ENCODE measurements at regions not wholly inside any gene's neighbourhood (a gene's known extent, or its start where the extent isn't known, plus 50 kb on each side); places are given as distances from the start of the nearest gene placed in this dataset.

GRCh38 chr6:1516742-1517520 lies 92.8 kb upstream of the FOXC1 start:
- no peak for DNase-seq

- no peak for DNase-seq
Observed at GRCh38 chr6:1518855-1519254, 90.9 kb upstream of the FOXC1 start.

- DNase-seq, result no peak
Observed at GRCh38 chr6:1519597-1519996, 90.1 kb upstream of the FOXC1 start.

- DNase-seq, result no peak
Observed at GRCh38 chr6:1522779-1523178, 86.9 kb upstream of the FOXC1 start.

GRCh38 chr6:1524040-1524480 lies 85.7 kb upstream of the FOXC1 start:
- DNase-seq, result peak; percentile 79 to 82

- no peak for DNase-seq
Observed at GRCh38 chr6:1525364-1526038, 84.2 kb upstream of the FOXC1 start.

- DNase-seq, result no peak
Observed at GRCh38 chr6:1526398-1527072, 83.2 kb upstream of the FOXC1 start.

GRCh38 chr6:1527073-1527457 lies 82.7 kb upstream of the FOXC1 start:
- DNase-seq, result peak; percentile 12 to 20

GRCh38 chr6:1535295-1535694 lies 74.4 kb upstream of the FOXC1 start:
- peak; percentile 24 to 40 for DNase-seq

GRCh38 chr6:1536526-1537429 lies 72.9 kb upstream of the FOXC1 start:
- DNase-seq, result no peak

GRCh38 chr6:1538369-1538768 lies 71.3 kb upstream of the FOXC1 start:
- DNase-seq, result no peak

- DNase-seq, result no peak
Observed at GRCh38 chr6:1538810-1539478, 70.8 kb upstream of the FOXC1 start.

- DNase-seq, result no peak
Observed at GRCh38 chr6:1540864-1541521, 68.7 kb upstream of the FOXC1 start.

- no peak for DNase-seq
Observed at GRCh38 chr6:1542335-1542734, 67.4 kb upstream of the FOXC1 start.

- no peak for DNase-seq
Observed at GRCh38 chr6:1542764-1543163, 67.0 kb upstream of the FOXC1 start.

GRCh38 chr6:1544000-1544399 lies 65.7 kb upstream of the FOXC1 start:
- no peak for DNase-seq

GRCh38 chr6:1544603-1545002 lies 65.1 kb upstream of the FOXC1 start:
- DNase-seq, result no peak

GRCh38 chr6:1545654-1546053 lies 64.1 kb upstream of the FOXC1 start:
- no peak for DNase-seq

- no peak for DNase-seq
Observed at GRCh38 chr6:1547785-1548184, 61.9 kb upstream of the FOXC1 start.

GRCh38 chr6:1551249-1551648 lies 58.5 kb upstream of the FOXC1 start:
- no peak for DNase-seq

GRCh38 chr6:1552296-1552761 lies 57.4 kb upstream of the FOXC1 start:
- DNase-seq, result no peak
